GM12878 (cell line): ENCODE measurements at regions not wholly inside any gene's neighbourhood (a gene's known extent, or its start where the extent isn't known, plus 50 kb on each side); places are given as distances from the start of the nearest gene placed in this dataset.

ENCODE experiments used
- ATAC-seq: fragments of 200-7000 bp; cut with Tn5 transposase; 3 replicates; pipeline ENCODE4 v1.9.1; 2020; ENCODE audit warnings: mild to moderate bottlenecking, moderate library complexity
- BruUV-seq: library from RNA; stranded (reverse); fragments of 400-500 nt; replicated peaks from 2 replicates; lab custom pipeline; 2021; lab: Mats Ljungman, UMichigan
- CTCF ChIA-PET: fragments of 300-600 bp; sonication (Branson Sonifier 250); formaldehyde crosslinking; extraction: SDS; loops from one replicate; lab custom pipeline; 2021; ENCODE audit warnings: inconsistent platforms; lab: Yijun Ruan, JAX
- POLR2A ChIA-PET: fragments of 350-600 bp; formaldehyde crosslinking; extraction: SDS; loops from one replicate; lab custom pipeline; 2021; ENCODE audit warnings: inconsistent platforms; lab: Charles Lee
- RAD21 ChIA-PET: fragments of 300-600 bp; sonication (Branson Sonifier 250); formaldehyde crosslinking; loops from one replicate; lab custom pipeline; 2023; ENCODE audit warnings: antibody characterized with exemption; ENCODE audit not compliant: unreplicated experiment; lab: Charles Lee
- SMC1A ChIA-PET: fragments of 300-600 bp; sonication (Branson Sonifier 250); formaldehyde crosslinking; loops from one replicate; lab custom pipeline; 2023; ENCODE audit not compliant: unreplicated experiment, uncharacterized antibody; lab: Charles Lee
- DNase-seq: peaks from one replicate; pipeline ENCODE4 v3.0.0-alpha.2; 2011; ENCODE audit warnings: low read depth, low spot score
- FAIRE-seq: peaks from 3 replicates; lab custom pipeline; 2011; peaks lifted over from hg19 to GRCh38; lab: Jason Lieb, UNC
- H2AFZ ChIP-seq: 2 replicates; pipeline ENCODE4 v1.6.0; 2011; ENCODE audit warnings: low read depth, low read length, control low read depth; ENCODE audit not compliant: control insufficient read depth
- H3K27ac ChIP-seq: 2 replicates; pipeline ENCODE4 v1.5.1; 2011; ENCODE audit warnings: control low read depth; ENCODE audit not compliant: control insufficient read depth, insufficient read depth
- H3K27me3 ChIP-seq, 2 experiments: replicated peaks in 1 of 2; 2 replicates each; pipeline versions ENCODE4 v1.6.0 to v1.6.1; 2011; ENCODE audit warnings: low read length in 1 of 2; ENCODE audit not compliant: control insufficient read depth in 2 of 2, insufficient read depth in 2 of 2
- H3K36me3 ChIP-seq, 2 experiments: 2 replicates each; pipeline ENCODE4 v1.5.1; 2011; ENCODE audit warnings: low read length in 1 of 2; ENCODE audit not compliant: control insufficient read depth in 2 of 2, insufficient read depth in 2 of 2
- H3K4me1 ChIP-seq: 2 replicates; pipeline ENCODE4 v1.6.1; 2011; ENCODE audit warnings: mild to moderate bottlenecking, low read length, moderate library complexity, mixed read lengths; ENCODE audit not compliant: control insufficient read depth, insufficient read depth
- H3K4me2 ChIP-seq: 2 replicates; pipeline ENCODE4 v1.6.0; 2011; ENCODE audit warnings: control low read depth; ENCODE audit not compliant: control insufficient read depth, insufficient read depth
- H3K4me3 ChIP-seq: fragments of 200-600 bp; sonication (generic); 2 replicates; pipeline ENCODE4 v1.5.1; 2016
- H3K79me2 ChIP-seq: 2 replicates; pipeline ENCODE4 v1.6.0; 2011; ENCODE audit warnings: low read length; ENCODE audit not compliant: control insufficient read depth, insufficient read depth
- H3K9ac ChIP-seq: 2 replicates; pipeline ENCODE4 v1.8.0; 2011; ENCODE audit warnings: low read length, control low read depth, mixed read lengths; ENCODE audit not compliant: control insufficient read depth, insufficient read depth
- H3K9me3 ChIP-seq: replicated peaks from 3 replicates; pipeline ENCODE4 v1.5.1; 2011; ENCODE audit warnings: mild to moderate bottlenecking, low read length; ENCODE audit not compliant: control insufficient read depth, insufficient read depth
- H4K20me1 ChIP-seq: 2 replicates; pipeline ENCODE4 v1.6.0; 2011; ENCODE audit not compliant: control insufficient read depth, insufficient read depth
- ASH2L ChIP-seq: fragments of 300-600, 200-600 bp; sonication (generic); IDR thresholded peaks from 2 replicates; pipeline ENCODE4 v1.6.1; 2017; ENCODE audit warnings: low read depth, mild to moderate bottlenecking, borderline replicate concordance
- BCL11A ChIP-seq: IDR thresholded peaks from 2 replicates; pipeline ENCODE4 v1.6.1; 2011; ENCODE audit warnings: low read depth, low read length
- FOXK2 ChIP-seq: fragments of 450-650 bp; IDR thresholded peaks from 2 replicates; pipeline ENCODE4 v1.6.1; 2017; ENCODE audit warnings: mild to moderate bottlenecking, moderate library complexity
- IKZF2 ChIP-seq, 2 experiments: fragments of 450-650 bp; IDR thresholded peaks; 2 replicates each; pipeline ENCODE4 v1.6.1; 2017; ENCODE audit warnings: mild to moderate bottlenecking in 2 of 2, moderate library complexity in 2 of 2
- LARP7 ChIP-seq: fragments of 450-650 bp; IDR thresholded peaks from 2 replicates; pipeline ENCODE4 v1.6.1; 2017; ENCODE audit warnings: mild to moderate bottlenecking
- MYB ChIP-seq: fragments of 150-350 bp; IDR thresholded peaks from 2 replicates; pipeline ENCODE4 v1.6.1; 2014; ENCODE audit warnings: mild to moderate bottlenecking, low read depth, low read length, borderline replicate concordance
- PML ChIP-seq: IDR thresholded peaks from 2 replicates; pipeline ENCODE4 v1.6.1; 2012; ENCODE audit warnings: low read length, inconsistent platforms
- POLR2AphosphoS2 ChIP-seq: IDR thresholded peaks from 2 replicates; pipeline ENCODE4 v1.6.1; 2011; ENCODE audit warnings: low read depth, mild to moderate bottlenecking, low read length, improper control_type of control experiment, moderate library complexity
- RAD51 ChIP-seq: fragments of 450-650 bp; IDR thresholded peaks from 2 replicates; pipeline ENCODE4 v1.6.1; 2016; ENCODE audit warnings: moderate library complexity, mild to moderate bottlenecking, inconsistent platforms
- RELA ChIP-seq: fragments of 450-650 bp; IDR thresholded peaks from 2 replicates; pipeline ENCODE4 v1.8.0; 2014; ENCODE audit warnings: borderline replicate concordance; ENCODE audit not compliant: partially characterized antibody
- REST ChIP-seq: IDR thresholded peaks from 2 replicates; pipeline ENCODE4 v1.6.1; 2012; ENCODE audit warnings: mild to moderate bottlenecking, low read depth, low read length
- SREBF1 ChIP-seq: IDR thresholded peaks from 2 replicates; pipeline ENCODE4 v1.6.1; 2012; ENCODE audit warnings: mild to moderate bottlenecking, low read length
- TBL1XR1 ChIP-seq: IDR thresholded peaks from 2 replicates; pipeline ENCODE4 v1.6.1; 2012; ENCODE audit warnings: low read depth, low read length, improper control_type of control experiment
- USF2 ChIP-seq: IDR thresholded peaks from 2 replicates; pipeline ENCODE4 v1.6.1; 2011; ENCODE audit warnings: low read depth, low read length, improper control_type of control experiment, borderline replicate concordance
- ZNF24 ChIP-seq: fragments of 450-650 bp; IDR thresholded peaks from 2 replicates; pipeline ENCODE4 v1.6.1; 2017; ENCODE audit warnings: antibody characterized with exemption, mild to moderate bottlenecking
- WGBS: methylation state at CpG from one replicate; pipeline ENCODE4 v1.1.6; 2016; ENCODE audit warnings: low lambda C conversion rate; ENCODE audit not compliant: insufficient replicate concordance, insufficient coverage; ENCODE audit errors: missing lambda C conversion rate; 5-methylcytosine and 5-hydroxymethylcytosine counted together
- in situ Hi-C: fragments of 300-500 bp; cut with MboI; formaldehyde crosslinking; loops from 9 replicates; pipeline ENCODE4 v1.14.3; 2018; ENCODE audit warnings: mixed read lengths
- intact Hi-C: fragments of 100-400 bp; cut with micrococcal nuclease; formaldehyde crosslinking; loops from one replicate; pipeline ENCODE4 v1.14.2; 2022; ENCODE audit not compliant: unreplicated experiment

- DNase-seq (no peak), ATAC-seq (no peak), FAIRE-seq (no peak)
- ChIA-PET POLR2A (no interaction called here), CTCF (interaction anchor here (1.3 kb wide), 1 partner anchor 598 kb away, joined by 3 read pairs; no protein-coding TSS in a partner anchor), RAD21 (no interaction called here), SMC1A (no interaction called here)
- WGBS: 57% methylated on average over 6 of the region's 6 CpGs
- TF ChIP-seq POLR2AphosphoS2 (no peak), IKZF2 (IDR thresholded peaks at IDR 0.05) (no peak), FOXK2 (no peak), USF2 (no peak), LARP7 (no peak), MYB (no peak), ZNF24 (no peak), SREBF1 (no peak), RELA (no peak), RAD51 (no peak), TBL1XR1 (no peak), PML (no peak), ASH2L (no peak), BCL11A (no peak), REST (no peak)
- H2AFZ ChIP-seq: no peak overlapping the region
- no peaks in the 10 kb centered on the region for H3K79me2 ChIP-seq
- H3K27ac ChIP-seq: no peak overlapping the region
- H3K9ac ChIP-seq: no peak overlapping the region
- H3K4me3 ChIP-seq: no peak overlapping the region
- no peaks in the 10 kb centered on the region for H3K9me3 ChIP-seq
- no peaks in the 10 kb centered on the region for H3K4me1 ChIP-seq
- in situ Hi-C loops: no loop called here
- no peaks in the 10 kb centered on the region for H3K36me3 ChIP-seq
- BruUV-seq: no TSS peak
- no peaks in the 10 kb centered on the region for H3K27me3 ChIP-seq
- H3K4me2 ChIP-seq: no peak overlapping the region
- no peaks in the 10 kb centered on the region for H4K20me1 ChIP-seq
- intact Hi-C loops: no loop called here
These were observed 114.8 kb upstream of the TRPC4 start for GRCh38 chr13:37984357-37984756.
